ENCODE measurements at regions not wholly inside any gene's neighbourhood (a gene's known extent, or its start where the extent isn't known, plus 50 kb on each side); places are given as distances from the start of the nearest gene placed in this dataset.
"Not testable (repeated sequence)": the region's sequence is repeated elsewhere in the genome, so short reads cannot be mapped to it uniquely, and the experiment has no call there.

DNA sequence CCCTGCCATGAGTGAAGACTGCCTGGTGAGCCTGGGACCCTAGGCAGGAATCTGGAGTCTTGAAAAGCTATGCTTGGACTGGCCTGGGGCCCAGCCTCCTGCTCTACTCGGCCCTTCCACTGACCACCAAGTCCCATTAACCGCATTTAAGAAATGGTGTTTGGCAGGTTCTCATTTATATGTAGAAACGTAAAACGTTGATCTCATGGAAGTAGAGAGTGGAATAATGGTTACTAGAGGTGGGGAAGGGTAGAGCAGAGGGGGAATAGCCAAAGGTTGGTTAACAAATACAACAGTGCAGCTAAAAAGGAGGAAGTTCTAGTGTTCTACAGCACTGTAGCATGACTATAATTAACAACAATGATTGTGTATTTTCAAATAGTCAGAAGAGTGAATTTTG lies 72.9 kb upstream of the EED start:
- DNase-seq (ENCODE audit: extremely low spot score, insufficient read length, low read depth) (no peak), FAIRE-seq (no peak)

DNA sequence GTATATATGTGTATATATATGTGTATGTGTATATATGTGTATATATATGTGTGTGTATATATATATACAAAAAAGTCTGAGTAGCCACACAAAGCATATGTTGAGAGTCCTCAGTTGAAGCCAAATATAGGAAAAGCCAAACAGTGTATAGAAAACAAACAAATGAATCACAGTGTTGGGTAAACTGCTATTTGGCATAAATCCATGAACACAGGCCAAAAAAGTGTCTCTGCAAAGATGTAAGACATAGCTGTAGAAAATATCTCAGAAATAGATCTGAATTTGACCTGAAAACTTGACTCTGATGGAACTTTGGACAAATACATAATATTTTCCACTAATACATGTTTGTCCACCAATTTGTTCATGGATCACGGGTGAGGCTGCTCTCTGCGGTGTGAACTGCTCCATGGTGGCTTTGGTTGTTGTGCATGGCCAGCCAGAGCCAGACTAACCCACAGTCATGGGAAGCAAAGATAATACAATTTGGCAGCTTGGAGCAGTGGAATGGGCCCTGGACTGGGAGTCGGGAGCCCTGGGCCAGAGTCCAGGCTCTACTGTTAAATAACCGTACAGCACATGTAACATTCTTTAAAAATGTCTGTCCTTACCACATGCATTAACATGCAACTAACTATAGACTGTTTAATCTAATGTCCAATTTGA lies 76.9 kb upstream of the EED start:
- DNase-seq (ENCODE audit: extremely low spot score, insufficient read length, low read depth) (no peak), FAIRE-seq (no peak)

DNA sequence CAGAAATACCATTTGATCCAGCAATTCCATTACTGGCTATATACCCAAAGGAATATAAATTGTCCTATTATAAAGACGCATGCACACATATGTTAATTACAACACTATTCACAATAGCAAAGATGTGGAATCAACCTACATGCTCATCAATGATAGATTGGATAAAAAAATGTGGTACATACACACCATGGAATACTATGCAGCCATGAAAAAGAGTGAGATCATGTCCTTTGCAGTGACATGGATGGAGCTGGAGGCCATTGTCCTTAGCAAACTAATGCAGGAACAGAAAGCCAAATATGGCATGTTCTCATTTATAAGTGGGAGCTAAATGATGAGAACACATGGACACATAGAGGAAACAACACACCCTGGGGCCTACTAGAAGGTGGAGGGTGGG lies 78.3 kb upstream of the EED start:
- FAIRE-seq; DNase-seq (ENCODE audit: extremely low spot score, insufficient read length, low read depth): not testable (repeated sequence)

DNA sequence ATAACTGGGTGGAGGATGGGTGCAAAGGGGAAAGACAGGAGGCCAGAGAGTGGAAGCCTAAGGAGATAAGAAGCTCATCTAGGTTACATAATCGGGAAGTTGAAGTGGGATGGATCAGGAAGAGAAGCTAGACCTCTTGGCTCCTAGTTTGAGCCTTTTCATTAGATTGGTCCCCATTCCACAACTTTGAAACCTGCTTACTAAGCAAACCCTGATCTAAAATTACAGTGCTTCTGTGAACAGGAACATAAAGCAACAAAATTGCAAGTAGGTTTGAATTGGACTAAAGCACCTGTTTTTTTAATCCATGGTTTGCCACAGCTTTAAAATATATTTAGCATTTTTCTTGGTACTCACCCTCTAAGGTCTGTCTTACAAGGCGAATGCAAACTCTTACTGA lies 80.4 kb upstream of the EED start:
- DNase-seq (ENCODE audit: extremely low spot score, insufficient read length, low read depth), result no peak
- FAIRE-seq, result no peak

DNA sequence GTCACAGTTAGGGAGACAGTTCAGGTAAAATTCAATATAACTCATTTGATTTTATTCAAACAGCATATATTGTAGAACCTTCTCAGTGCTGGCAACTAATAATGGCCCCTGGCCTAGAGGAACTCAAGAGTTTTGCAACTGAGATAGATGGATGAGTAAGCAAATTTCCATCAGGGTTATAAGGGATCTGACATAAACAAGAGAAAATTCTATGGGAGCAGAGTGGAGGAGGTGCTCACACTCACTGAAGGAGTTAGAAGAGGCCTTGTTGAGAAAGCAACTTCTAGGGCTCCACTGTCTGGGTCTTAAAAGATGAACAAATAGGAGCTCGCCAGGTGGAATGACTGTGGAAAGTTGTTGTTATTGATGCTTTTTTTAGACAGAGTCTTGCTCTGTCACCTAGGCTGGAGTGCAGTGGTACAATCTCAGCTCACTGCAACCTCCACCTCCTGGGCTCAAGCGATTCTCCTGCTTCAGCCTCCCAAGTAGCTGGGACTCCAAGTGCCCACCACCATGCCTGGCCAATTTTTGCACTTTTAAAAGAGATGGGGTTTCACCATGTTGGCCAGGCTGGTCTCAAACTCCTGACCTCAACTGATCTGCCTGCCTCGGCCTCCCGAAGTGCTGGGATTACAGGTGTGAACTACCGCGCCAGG lies 81.2 kb upstream of the EED start:
- FAIRE-seq; DNase-seq (ENCODE audit: extremely low spot score, insufficient read length, low read depth): not testable (repeated sequence)

DNA sequence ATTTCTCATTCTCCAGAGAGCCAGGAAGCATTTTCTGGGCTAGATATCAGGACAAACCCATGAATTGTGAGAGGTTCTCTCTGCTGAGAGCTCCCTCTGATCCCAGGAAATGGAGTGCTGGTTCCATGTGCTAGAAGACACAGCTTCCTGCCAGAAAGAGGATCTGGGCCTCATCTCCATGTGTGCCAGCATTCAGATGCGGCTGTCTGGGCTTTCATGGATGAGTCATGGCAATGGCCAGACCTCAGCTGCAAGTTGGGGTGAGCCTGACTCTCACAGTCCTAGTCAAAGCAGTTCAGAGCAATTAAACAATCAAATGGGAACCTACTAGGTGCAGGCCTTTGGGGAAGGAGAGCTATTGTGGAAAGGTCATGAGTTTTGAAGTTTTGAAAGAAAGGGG lies 82.3 kb upstream of the EED start:
- DNase-seq (ENCODE audit: extremely low spot score, insufficient read length, low read depth) (no peak), FAIRE-seq (no peak)

DNA sequence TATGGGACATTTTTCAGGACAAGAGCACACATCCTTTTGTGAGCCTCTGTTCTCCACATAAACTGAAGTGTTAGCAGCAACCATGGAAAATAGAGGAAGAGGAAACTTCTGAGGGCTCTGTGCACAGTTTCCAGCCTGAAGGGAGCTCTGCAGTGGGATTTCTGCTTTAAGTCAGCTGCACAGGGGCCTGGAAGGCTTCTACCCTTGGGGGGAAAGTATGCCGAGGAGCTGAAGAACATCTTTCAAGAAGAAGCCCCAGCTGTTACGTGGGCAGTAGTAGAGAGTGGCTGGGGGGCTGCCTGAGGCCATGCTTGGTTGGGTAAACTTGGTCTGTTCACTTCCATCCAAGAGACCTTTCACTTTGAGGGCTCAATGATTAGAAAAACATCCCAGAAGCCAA lies 82.7 kb upstream of the EED start:
- FAIRE-seq (no peak), DNase-seq (ENCODE audit: extremely low spot score, insufficient read length, low read depth) (no peak)

DNA sequence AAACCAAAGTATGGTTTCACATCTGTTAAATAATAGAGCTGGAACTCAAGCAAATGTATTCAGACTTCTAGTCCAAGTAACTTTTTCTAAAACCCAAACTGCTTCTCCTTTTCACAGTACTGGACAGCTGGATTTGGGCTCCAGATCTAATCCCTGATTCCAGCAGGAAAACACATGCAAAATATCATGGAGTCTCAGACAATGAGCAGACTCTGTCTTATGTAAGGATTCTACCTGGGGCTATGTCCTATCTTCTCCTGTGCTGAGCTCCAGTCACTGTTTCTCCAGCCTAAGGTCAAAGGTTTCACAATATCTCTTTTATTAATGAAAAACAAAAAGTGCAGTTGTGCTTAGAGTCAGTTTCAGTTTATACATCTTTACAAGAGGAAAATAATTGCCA lies 83.2 kb upstream of the EED start:
- no peak for DNase-seq (ENCODE audit: extremely low spot score, insufficient read length, low read depth)
- no peak for FAIRE-seq

DNA sequence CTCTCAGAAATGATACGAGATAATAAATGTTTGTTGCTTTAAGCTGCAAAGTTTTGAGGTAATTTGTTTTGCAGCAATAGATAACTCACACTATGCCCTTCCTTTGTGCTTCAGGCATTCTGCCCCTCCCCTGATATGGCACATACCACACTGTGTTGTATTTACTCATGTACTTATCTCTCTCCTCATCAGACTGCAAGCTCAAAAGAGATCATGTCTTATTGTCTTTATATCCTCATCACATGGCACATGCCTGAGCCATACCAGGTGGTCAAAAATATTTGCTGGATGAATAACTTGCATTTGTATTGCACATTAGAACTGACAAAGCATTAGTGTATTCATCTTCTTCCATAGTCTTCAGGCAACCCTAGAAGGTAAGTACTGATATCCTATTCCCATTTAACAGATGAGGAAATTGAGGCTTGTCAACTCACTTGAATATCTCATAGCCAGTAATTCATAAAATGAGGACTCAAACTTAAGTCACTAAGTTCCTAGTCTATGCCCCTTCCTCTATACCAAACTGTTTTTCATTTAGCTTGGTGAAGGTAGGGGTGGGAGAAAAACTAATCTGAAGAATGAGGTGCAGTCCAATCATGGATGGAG lies 83.9 kb upstream of the EED start:
- FAIRE-seq (no peak), DNase-seq (ENCODE audit: extremely low spot score, insufficient read length, low read depth) (no peak)

DNA sequence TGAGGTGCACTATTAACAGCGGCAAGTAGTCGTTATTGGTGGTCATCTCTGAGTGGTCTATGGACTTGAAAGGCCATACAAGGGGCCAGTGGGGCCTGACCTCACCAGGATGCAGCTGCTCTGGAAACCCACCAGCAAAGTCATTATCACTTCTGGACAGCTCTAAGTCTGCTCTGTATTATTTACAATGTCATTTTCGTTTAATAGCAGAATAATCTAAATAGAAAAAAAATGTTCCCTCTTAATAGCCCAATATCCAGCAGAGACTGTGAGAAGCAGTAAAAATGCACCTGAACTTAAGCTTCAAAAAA lies 85.0 kb upstream of the EED start:
- FAIRE-seq, result no peak
- DNase-seq (ENCODE audit: extremely low spot score, insufficient read length, low read depth), result no peak

DNA sequence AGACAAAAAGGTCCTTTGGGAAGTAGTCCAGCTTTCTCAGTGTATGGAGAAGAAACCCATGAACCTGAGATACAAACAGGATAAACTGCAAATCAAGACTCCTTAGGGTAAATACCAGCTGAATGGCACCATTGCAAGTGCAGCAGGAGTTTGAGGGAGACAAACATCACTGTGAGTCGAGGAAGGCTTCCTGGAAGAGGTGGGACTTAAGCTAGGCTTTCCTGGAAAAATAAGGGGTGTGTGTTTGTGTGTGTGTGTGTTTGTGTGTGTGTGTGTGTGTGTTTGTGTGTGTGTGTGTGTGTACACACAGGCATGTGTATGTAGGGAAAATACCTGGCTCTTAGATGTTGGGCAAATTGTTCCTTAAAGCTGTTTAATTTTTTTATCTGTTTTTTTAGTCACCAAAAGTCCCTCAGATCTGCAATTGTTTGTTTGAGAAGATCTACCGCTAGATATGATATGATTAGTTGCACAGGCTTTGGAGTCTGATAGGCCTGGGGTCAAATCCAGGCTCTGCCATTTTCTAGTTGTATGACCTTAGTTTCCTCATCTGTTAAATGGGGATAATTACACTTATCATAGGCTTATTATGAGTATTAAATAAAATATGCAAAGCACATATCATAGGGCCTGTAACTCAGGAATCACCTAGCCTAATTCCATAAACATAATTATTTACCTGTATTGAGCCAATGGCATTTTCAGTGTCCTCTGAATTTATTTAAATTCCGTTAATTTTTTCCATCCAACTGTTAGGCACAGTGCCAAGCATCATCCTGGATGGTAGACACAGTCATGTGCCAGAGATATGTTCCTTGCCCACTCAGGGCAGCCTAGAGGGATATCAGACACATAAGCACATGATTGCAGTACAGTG lies 85.6 kb upstream of the EED start:
- DNase-seq (ENCODE audit: extremely low spot score, insufficient read length, low read depth) (no peak), FAIRE-seq (no peak)

DNA sequence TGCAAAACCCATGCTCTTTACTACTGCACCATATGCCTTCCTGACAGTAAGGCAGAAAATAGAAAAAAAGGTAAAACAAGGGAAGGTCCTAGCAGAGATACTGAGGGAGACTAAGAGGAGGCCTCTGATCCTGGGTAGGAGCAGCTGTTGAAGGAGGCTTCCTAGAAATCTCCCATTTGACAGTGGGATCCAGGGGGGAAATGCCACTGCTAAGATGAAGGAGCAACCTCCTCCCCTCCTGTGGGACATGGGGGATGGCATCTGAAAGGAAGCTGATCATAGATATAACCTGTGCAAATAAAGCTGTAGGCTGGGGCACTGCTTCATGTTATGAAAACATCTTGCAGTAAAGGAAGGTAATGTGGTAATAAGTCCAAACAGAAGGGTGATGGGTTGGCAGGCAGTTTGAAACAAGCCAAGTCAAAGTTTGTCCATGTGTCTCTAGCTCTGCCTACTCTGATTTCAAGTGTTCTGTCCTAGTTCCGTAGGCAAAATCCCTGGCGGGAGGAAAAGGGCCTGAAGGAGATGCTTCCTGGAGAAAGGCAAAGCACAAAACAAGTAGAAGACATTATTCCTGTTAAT lies 86.7 kb upstream of the EED start:
- DNase-seq (ENCODE audit: extremely low spot score, insufficient read length, low read depth), result no peak
- FAIRE-seq, result no peak

DNA sequence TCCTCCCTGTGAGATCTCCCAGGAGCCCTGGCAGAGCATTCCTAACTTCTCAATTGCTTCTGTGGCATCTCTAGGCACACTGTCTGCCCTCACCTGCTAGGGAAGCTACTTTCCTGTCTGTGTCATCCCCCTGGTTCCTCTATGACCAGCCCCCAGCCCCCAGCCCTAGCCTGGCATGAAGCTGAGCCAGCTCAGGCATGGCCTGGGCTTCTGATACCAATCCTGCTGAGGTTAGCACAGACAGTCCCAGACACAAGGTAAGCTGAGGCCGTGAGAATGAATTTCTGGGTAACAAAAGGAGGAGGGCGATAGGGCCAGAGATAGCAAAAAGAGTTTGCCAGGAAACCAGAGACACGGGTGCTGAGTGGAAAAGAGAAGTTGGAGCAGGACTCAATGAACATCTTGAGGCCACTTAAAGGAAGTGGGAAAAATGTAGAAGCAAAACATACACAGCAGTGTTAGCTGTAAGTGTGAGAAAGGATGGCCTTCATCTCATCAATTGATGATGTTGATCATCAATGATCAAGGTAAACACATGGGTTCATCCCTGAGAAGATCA lies 87.6 kb upstream of the PICALM start:
- DNase-seq (ENCODE audit: extremely low spot score, insufficient read length, low read depth) (no peak), FAIRE-seq (no peak)

DNA sequence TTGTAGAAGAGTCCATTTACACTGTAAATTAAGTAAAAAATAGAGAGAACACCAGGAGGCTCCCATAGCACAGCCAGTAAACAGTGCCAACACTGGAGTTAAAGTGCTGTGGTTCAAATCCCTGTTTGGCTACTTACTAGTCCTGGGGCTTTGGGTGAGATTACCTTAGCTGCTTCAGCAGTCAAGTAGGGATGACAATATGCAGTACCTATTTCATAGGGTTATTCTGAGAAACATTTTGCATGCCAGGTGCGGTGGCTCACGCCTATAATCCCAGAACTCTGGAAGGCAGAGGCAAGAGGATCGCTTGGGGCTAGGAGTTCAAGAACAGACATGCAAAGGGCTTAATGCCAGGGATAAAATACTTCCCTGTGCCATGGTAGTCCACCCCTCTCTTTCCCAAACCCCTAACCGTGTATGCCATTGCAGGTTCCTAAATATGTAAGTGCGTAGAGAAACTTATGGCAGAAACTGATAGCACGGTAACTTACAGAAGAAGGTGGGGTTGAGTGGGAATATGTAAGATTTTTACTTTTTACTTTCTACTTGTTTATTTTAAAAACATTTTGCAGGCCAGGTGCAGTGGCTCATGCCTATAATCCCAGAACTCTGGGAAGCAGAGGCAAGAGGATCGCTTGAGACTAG lies 86.4 kb upstream of the PICALM start:
- FAIRE-seq, result no peak
- no peak for DNase-seq (ENCODE audit: extremely low spot score, insufficient read length, low read depth)

DNA sequence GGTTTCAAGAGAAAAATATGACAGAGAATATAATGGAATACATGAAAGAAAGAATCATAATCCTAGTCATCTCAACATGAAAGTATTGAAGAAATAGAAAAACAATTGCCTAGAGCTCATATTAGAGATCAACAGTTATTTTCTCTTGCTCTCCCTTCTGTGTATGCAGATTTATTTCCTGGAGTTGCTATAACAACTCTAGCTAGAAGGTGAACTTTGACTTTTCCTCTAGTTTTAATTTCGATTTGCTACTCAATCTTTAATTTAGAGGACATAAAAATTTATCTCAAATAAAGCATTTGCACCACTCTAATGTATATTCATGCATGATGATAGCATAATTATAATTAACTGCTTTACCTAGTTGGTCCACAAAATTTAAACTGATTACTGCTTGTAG lies 84.6 kb upstream of the PICALM start:
- DNase-seq (ENCODE audit: extremely low spot score, insufficient read length, low read depth), result no peak
- FAIRE-seq, result no peak

DNA sequence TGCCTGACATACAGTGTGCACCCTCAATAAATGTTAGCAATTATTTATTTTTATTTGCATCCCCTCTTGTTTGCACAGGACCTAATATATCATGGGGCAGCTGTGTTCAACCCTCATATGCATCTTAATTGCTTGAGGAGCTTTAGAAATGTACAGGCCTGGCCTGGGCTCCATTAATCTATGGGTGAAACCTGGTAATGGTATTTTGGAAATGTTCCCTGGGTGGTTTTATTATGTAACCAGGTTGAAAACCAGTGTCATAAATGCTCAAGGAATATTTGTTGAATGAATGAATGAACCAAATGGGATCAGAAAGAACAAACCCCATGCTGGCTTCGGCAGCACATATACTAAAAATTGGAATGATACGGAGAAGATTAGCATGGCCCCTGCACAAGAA lies 84.0 kb upstream of the PICALM start:
- FAIRE-seq (no peak), DNase-seq (ENCODE audit: extremely low spot score, insufficient read length, low read depth) (no peak)

DNA sequence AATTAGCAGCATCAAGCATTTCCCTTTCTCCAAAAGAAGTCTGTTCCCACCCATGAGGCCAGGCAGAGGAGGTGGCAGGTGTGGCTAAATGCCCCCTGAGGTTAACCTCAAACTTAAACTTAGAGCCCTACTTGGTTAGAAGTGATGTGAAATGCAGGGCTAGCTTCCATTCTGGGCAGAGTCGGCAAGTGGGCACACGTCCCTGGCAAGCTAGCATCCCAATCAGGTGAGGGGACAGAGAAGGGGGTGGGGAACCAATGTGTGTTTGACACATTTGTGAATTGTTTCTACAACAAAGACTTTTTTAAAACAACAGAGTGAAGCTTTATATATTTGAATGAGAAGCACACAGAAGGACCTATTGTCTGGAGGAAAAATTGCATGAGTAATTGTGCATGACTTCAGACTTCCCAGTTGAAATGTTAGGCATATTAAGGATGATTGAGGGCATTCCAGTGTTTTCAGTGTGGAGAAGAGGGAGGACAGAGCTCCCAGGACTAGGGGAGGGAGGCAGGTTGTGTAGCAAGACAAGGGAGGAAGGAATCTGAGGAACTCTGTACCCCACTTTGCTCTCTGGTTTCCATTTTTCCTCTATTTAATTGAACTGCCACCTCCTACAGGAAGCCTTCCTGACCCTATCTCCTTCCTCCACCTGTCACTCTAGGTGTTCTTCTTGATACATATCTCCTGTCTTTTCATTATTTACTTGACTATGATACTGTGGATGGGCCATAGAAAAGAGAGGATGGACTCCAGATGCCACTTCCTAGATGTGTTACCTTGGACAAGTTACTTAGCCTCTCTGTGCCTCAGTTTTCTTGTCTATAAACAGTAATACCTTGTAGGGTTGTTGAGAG lies 83.3 kb upstream of the PICALM start:
- FAIRE-seq, result peak; percentile 47

DNA sequence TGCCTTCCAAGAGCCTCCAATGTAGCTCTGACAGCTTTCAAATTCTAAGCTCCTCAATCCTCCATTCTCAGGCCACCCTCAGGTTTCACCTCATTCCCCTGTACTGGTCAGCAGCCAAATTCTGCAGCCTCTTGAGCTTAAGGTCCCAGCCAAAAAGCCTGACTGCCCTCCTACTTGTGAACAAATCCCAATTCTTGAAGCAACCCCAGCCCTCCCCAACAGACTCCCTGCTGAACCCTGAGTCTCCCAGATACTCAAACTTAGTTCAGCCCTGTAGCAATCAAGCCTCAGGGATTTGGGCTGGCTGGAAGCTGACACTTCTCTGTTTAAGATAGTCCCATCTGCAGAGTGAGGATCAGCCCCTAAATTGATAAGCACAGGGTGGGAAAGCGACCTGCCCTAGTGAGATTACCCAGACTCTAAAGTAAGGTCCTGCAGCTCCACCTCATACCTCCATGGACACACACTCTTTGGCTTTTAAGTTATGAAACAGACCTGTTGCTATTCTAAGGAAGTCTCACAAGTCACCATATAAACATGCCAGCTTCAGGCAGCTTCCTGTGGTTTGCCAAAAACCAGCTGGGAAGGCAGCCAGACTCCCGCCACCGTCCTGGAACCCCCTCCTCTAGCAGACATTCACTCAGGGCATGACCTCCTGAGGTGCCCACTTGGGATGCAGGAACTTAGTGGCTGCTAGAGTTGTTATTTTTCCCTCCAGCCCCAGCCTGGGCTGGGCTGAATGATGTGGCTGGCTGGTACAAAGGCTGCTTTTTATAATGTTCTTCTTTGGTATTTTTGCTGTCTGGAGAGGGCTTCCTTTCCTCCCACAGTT lies 82.5 kb upstream of the PICALM start:
- FAIRE-seq (peak; percentile 24), DNase-seq (ENCODE audit: extremely low spot score, insufficient read length, low read depth) (no peak)

More for the DNA sequence above, 83.3 kb upstream of the PICALM start:
- DNase-seq (ENCODE audit: extremely low spot score, insufficient read length, low read depth), result no peak
